WTC11 (cell line): ENCODE measurements at regions not wholly inside any gene's neighbourhood (a gene's known extent, or its start where the extent isn't known, plus 50 kb on each side); places are given as distances from the start of the nearest gene placed in this dataset.

Source experiments
- ATAC-seq: fragments of 200-7000 bp; cut with Tn5 transposase; 2 replicates; pipeline ENCODE4 v1.10.0; 2021; ENCODE audit warnings: mild to moderate bottlenecking, moderate library complexity
- CTCF ChIA-PET: fragments of 300-600 bp; sonication (Branson Sonifier 250); formaldehyde crosslinking; loops from one replicate; lab custom pipeline; 2021; ENCODE audit warnings: antibody characterized with exemption; lab: Charles Lee
- POLR2A ChIA-PET: fragments of 350-600 bp; sonication (Branson Sonifier 250); formaldehyde crosslinking; loops from one replicate; lab custom pipeline; 2021; ENCODE audit warnings: antibody characterized with exemption; lab: Charles Lee
- DNase-seq: peaks from one replicate; pipeline ENCODE4 v3.0.0; 2021; ENCODE audit warnings: low spot score
- H3K27ac Mint-ChIP-seq: 2 replicates; pipeline ENCODE4 v1.8.0; 2021; ENCODE audit warnings: mixed read lengths
- H3K27me3 Mint-ChIP-seq: 2 replicates; pipeline ENCODE4 v1.8.0; 2021; ENCODE audit warnings: low read depth, mild to moderate bottlenecking, moderate library complexity, mixed read lengths
- H3K36me3 Mint-ChIP-seq: 2 replicates; pipeline ENCODE4 v1.8.0; 2021; ENCODE audit warnings: mixed read lengths
- H3K4me1 Mint-ChIP-seq: 2 replicates; pipeline ENCODE4 v1.8.0; 2022; ENCODE audit warnings: mixed read lengths
- H3K4me3 Mint-ChIP-seq: 2 replicates; pipeline ENCODE4 v1.8.0; 2021; ENCODE audit warnings: mild to moderate bottlenecking, moderate library complexity, mixed read lengths
- H3K9me3 Mint-ChIP-seq: 2 replicates; pipeline ENCODE4 v1.8.0; 2021; ENCODE audit warnings: mixed read lengths
- FOXJ3 ChIP-seq: sonication (generic); formaldehyde crosslinking; IDR thresholded peaks from 2 replicates; pipeline ENCODE4 v1.9.0; 2021; ENCODE audit warnings: missing genetic modification reagents, mild to moderate bottlenecking, borderline replicate concordance
- GRHL2 ChIP-seq: fragments of 250-450 bp; sonication (Bioruptor Pico); IDR thresholded peaks from 2 replicates; pipeline ENCODE4 v1.8.0; 2022; ENCODE audit warnings: mild to moderate bottlenecking, moderate library complexity; ENCODE audit not compliant: insufficient replicate concordance, severe bottlenecking
- JAZF1 ChIP-seq: fragments of 250-450 bp; sonication (Bioruptor Pico); IDR thresholded peaks from 2 replicates; pipeline ENCODE4 v1.9.0; 2021; ENCODE audit warnings: moderate library complexity, mild to moderate bottlenecking, inconsistent platforms
- KAT7 ChIP-seq: sonication (generic); formaldehyde crosslinking; IDR thresholded peaks from 2 replicates; pipeline ENCODE4 v1.8.1; 2023; ENCODE audit warnings: missing genetic modification reagents, mild to moderate bottlenecking, borderline replicate concordance
- NR1H2 ChIP-seq: sonication (generic); formaldehyde crosslinking; IDR thresholded peaks from 2 replicates; pipeline ENCODE4 v1.9.0; 2021; ENCODE audit warnings: mild to moderate bottlenecking, moderate library complexity, missing genetic modification reagents
- TP53 ChIP-seq: sonication (generic); formaldehyde crosslinking; IDR thresholded peaks from 2 replicates; pipeline ENCODE4 v1.8.1; 2023; ENCODE audit warnings: mild to moderate bottlenecking, missing genetic modification reagents
- ZBTB21 ChIP-seq: sonication (generic); formaldehyde crosslinking; IDR thresholded peaks from 2 replicates; pipeline ENCODE4 v1.8.1; 2023; ENCODE audit warnings: mild to moderate bottlenecking, missing genetic modification reagents, borderline replicate concordance
- ZNF138 ChIP-seq: sonication (generic); formaldehyde crosslinking; conservative IDR thresholded peaks from 2 replicates; pipeline ENCODE4 v1.8.1; 2022; ENCODE audit warnings: mild to moderate bottlenecking, moderate library complexity, missing genetic modification reagents
- ZNF281 ChIP-seq: sonication (generic); formaldehyde crosslinking; IDR thresholded peaks from 2 replicates; pipeline ENCODE4 v1.8.0; 2023; ENCODE audit warnings: mild to moderate bottlenecking, missing genetic modification reagents
- TF ChIP-seq, protein P1 (sequence below): sonication (generic); formaldehyde crosslinking; IDR thresholded peaks from 2 replicates; pipeline ENCODE4 v1.8.0; 2023; ENCODE audit warnings: missing genetic modification reagents, mild to moderate bottlenecking, borderline replicate concordance
- TF ChIP-seq, protein P2 (sequence below): sonication (generic); formaldehyde crosslinking; IDR thresholded peaks from 2 replicates; pipeline ENCODE4 v1.8.1; 2022; ENCODE audit warnings: mild to moderate bottlenecking, moderate library complexity, missing genetic modification reagents
- TF ChIP-seq, protein P3 (sequence below): sonication (generic); formaldehyde crosslinking; IDR thresholded peaks from 2 replicates; pipeline ENCODE4 v1.8.0; 2022; ENCODE audit warnings: mild to moderate bottlenecking, missing genetic modification reagents

GRCh38 chr15:91366111-91366510, 266.1 kb downstream of the SV2B start (continued):
- TF ChIP-seq ZNF281 (no peak), NR1H2 (no peak), GRHL2 (CRISPR knock-in tag) (no peak), ZBTB21 (no peak), JAZF1 (no peak), FOXJ3 (no peak)
- TF ChIP-seq, protein P1, sequence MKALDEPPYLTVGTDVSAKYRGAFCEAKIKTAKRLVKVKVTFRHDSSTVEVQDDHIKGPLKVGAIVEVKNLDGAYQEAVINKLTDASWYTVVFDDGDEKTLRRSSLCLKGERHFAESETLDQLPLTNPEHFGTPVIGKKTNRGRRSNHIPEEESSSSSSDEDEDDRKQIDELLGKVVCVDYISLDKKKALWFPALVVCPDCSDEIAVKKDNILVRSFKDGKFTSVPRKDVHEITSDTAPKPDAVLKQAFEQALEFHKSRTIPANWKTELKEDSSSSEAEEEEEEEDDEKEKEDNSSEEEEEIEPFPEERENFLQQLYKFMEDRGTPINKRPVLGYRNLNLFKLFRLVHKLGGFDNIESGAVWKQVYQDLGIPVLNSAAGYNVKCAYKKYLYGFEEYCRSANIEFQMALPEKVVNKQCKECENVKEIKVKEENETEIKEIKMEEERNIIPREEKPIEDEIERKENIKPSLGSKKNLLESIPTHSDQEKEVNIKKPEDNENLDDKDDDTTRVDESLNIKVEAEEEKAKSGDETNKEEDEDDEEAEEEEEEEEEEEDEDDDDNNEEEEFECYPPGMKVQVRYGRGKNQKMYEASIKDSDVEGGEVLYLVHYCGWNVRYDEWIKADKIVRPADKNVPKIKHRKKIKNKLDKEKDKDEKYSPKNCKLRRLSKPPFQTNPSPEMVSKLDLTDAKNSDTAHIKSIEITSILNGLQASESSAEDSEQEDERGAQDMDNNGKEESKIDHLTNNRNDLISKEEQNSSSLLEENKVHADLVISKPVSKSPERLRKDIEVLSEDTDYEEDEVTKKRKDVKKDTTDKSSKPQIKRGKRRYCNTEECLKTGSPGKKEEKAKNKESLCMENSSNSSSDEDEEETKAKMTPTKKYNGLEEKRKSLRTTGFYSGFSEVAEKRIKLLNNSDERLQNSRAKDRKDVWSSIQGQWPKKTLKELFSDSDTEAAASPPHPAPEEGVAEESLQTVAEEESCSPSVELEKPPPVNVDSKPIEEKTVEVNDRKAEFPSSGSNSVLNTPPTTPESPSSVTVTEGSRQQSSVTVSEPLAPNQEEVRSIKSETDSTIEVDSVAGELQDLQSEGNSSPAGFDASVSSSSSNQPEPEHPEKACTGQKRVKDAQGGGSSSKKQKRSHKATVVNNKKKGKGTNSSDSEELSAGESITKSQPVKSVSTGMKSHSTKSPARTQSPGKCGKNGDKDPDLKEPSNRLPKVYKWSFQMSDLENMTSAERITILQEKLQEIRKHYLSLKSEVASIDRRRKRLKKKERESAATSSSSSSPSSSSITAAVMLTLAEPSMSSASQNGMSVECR = no peak
- TF ChIP-seq, protein P2, sequence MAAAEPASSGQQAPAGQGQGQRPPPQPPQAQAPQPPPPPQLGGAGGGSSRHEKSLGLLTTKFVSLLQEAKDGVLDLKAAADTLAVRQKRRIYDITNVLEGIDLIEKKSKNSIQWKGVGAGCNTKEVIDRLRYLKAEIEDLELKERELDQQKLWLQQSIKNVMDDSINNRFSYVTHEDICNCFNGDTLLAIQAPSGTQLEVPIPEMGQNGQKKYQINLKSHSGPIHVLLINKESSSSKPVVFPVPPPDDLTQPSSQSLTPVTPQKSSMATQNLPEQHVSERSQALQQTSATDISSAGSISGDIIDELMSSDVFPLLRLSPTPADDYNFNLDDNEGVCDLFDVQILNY (CRISPR knock-in tag) = no peak

DNA sequence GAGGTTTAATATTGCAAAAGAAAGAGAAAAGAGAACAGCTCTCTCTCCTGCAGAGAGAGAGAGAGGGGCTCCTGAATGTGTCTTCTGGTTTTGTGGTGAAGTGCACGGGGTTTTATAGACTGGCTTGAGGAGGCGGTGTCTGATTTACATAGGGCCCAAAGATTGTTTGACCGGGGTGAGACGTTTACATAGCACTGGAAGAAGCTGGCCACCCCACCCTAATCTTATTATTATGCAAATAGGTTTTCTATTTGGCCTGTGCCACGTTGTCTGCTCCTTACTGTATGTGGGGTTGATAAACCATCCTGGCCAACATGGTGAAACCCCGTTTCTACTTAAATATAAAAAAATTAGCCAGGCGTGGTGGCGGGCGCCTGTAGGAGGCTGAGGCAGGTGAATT, 268.6 kb downstream of the SV2B start:
- no peak for TF ChIP-seq ZNF281
- no peak for TF ChIP-seq TP53 (CRISPR knock-in tag)
- TF ChIP-seq, protein P3, sequence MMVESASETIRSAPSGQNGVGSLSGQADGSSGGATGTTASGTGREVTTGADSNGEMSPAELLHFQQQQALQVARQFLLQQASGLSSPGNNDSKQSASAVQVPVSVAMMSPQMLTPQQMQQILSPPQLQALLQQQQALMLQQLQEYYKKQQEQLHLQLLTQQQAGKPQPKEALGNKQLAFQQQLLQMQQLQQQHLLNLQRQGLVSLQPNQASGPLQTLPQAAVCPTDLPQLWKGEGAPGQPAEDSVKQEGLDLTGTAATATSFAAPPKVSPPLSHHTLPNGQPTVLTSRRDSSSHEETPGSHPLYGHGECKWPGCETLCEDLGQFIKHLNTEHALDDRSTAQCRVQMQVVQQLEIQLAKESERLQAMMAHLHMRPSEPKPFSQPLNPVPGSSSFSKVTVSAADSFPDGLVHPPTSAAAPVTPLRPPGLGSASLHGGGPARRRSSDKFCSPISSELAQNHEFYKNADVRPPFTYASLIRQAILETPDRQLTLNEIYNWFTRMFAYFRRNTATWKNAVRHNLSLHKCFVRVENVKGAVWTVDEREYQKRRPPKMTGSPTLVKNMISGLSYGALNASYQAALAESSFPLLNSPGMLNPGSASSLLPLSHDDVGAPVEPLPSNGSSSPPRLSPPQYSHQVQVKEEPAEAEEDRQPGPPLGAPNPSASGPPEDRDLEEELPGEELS (CRISPR knock-in tag) = no peak
- no peak for TF ChIP-seq ZNF138
- no peak for TF ChIP-seq KAT7
- TF ChIP-seq GRHL2 (CRISPR knock-in tag) = no peak
- CTCF ChIA-PET = no interaction called here
- H3K9me3 Mint-ChIP-seq = peaks cover 58% of the 10 kb centered on the region

More for the DNA sequence above, 268.6 kb downstream of the SV2B start:
- peak; percentile 48 for ATAC-seq
- no peak overlapping the region for H3K4me3 Mint-ChIP-seq
- DNase-seq = no peak
- POLR2A ChIA-PET = interaction anchor here (0.6 kb wide), 1 partner anchor 1540 kb away, joined by 3 read pairs; no protein-coding TSS in a partner anchor
- no peak overlapping the region for H3K27ac Mint-ChIP-seq
- H3K36me3 Mint-ChIP-seq = peaks cover 16% of the 10 kb centered on the region
- peaks cover 16% of the 10 kb centered on the region for H3K4me1 Mint-ChIP-seq
- 0 out of 2 replicates have a peak, but pooled peaks cover 3% of the 10 kb centered on the region for H3K27me3 Mint-ChIP-seq
